WTC11 (cell line): ENCODE measurements at regions not wholly inside any gene's neighbourhood (a gene's known extent, or its start where the extent isn't known, plus 50 kb on each side); places are given as distances from the start of the nearest gene placed in this dataset.

ENCODE experiments used
- ATAC-seq: fragments of 200-7000 bp; cut with Tn5 transposase; 2 replicates; pipeline ENCODE4 v1.10.0; 2021; ENCODE audit warnings: mild to moderate bottlenecking, moderate library complexity
- CTCF ChIA-PET: fragments of 300-600 bp; sonication (Branson Sonifier 250); formaldehyde crosslinking; loops from one replicate; lab custom pipeline; 2021; ENCODE audit warnings: antibody characterized with exemption; lab: Charles Lee
- POLR2A ChIA-PET: fragments of 350-600 bp; sonication (Branson Sonifier 250); formaldehyde crosslinking; loops from one replicate; lab custom pipeline; 2021; ENCODE audit warnings: antibody characterized with exemption; lab: Charles Lee
- DNase-seq: peaks from one replicate; pipeline ENCODE4 v3.0.0; 2021; ENCODE audit warnings: low spot score
- H3K27ac Mint-ChIP-seq: 2 replicates; pipeline ENCODE4 v1.8.0; 2021; ENCODE audit warnings: mixed read lengths
- H3K27me3 Mint-ChIP-seq: 2 replicates; pipeline ENCODE4 v1.8.0; 2021; ENCODE audit warnings: low read depth, mild to moderate bottlenecking, moderate library complexity, mixed read lengths
- H3K36me3 Mint-ChIP-seq: 2 replicates; pipeline ENCODE4 v1.8.0; 2021; ENCODE audit warnings: mixed read lengths
- H3K4me1 Mint-ChIP-seq: 2 replicates; pipeline ENCODE4 v1.8.0; 2022; ENCODE audit warnings: mixed read lengths
- H3K4me3 Mint-ChIP-seq: 2 replicates; pipeline ENCODE4 v1.8.0; 2021; ENCODE audit warnings: mild to moderate bottlenecking, moderate library complexity, mixed read lengths
- H3K9me3 Mint-ChIP-seq: 2 replicates; pipeline ENCODE4 v1.8.0; 2021; ENCODE audit warnings: mixed read lengths
- ATF1 ChIP-seq: sonication (generic); formaldehyde crosslinking; IDR thresholded peaks from 2 replicates; pipeline ENCODE4 v1.8.1; 2023; ENCODE audit warnings: mild to moderate bottlenecking, moderate library complexity, missing genetic modification reagents
- CBFB ChIP-seq: sonication (generic); formaldehyde crosslinking; IDR thresholded peaks from 2 replicates; pipeline ENCODE4 v1.8.1; 2022; ENCODE audit warnings: mild to moderate bottlenecking, low read depth, missing genetic modification reagents
- EMX1 ChIP-seq: fragments of 250-450 bp; sonication (Bioruptor Pico); IDR thresholded peaks from 2 replicates; pipeline ENCODE4 v1.8.0; 2021; ENCODE audit warnings: mild to moderate bottlenecking
- ESRRA ChIP-seq: sonication (generic); formaldehyde crosslinking; IDR thresholded peaks from 2 replicates; pipeline ENCODE4 v1.8.1; 2022; ENCODE audit warnings: mild to moderate bottlenecking, missing genetic modification reagents, borderline replicate concordance
- GABPB1 ChIP-seq: sonication (generic); formaldehyde crosslinking; IDR thresholded peaks from 2 replicates; pipeline ENCODE4 v1.8.1; 2023; ENCODE audit warnings: mild to moderate bottlenecking, missing genetic modification reagents
- HMGA2 ChIP-seq: fragments of 250-450 bp; sonication (Bioruptor Pico); IDR thresholded peaks from 2 replicates; pipeline ENCODE4 v1.4.0; 2021; ENCODE audit warnings: mild to moderate bottlenecking, moderate library complexity
- JUN ChIP-seq: sonication (generic); formaldehyde crosslinking; IDR thresholded peaks from 2 replicates; pipeline ENCODE4 v1.8.0; 2023; ENCODE audit warnings: mild to moderate bottlenecking, missing genetic modification reagents
- KAT7 ChIP-seq: sonication (generic); formaldehyde crosslinking; IDR thresholded peaks from 2 replicates; pipeline ENCODE4 v1.8.1; 2023; ENCODE audit warnings: missing genetic modification reagents, mild to moderate bottlenecking, borderline replicate concordance
- MYBL2 ChIP-seq: sonication (generic); formaldehyde crosslinking; IDR thresholded peaks from 2 replicates; pipeline ENCODE4 v1.8.1; 2023; ENCODE audit warnings: mild to moderate bottlenecking, moderate library complexity, missing genetic modification reagents
- NFATC4 ChIP-seq: fragments of 250-450 bp; sonication (Bioruptor Pico); IDR thresholded peaks from 2 replicates; pipeline ENCODE4 v1.9.0; 2021; ENCODE audit warnings: mild to moderate bottlenecking
- NR2C2 ChIP-seq: sonication (generic); formaldehyde crosslinking; IDR thresholded peaks from 2 replicates; pipeline ENCODE4 v1.8.0; 2022; ENCODE audit warnings: mild to moderate bottlenecking, missing genetic modification reagents
- TCF7 ChIP-seq: sonication (generic); formaldehyde crosslinking; IDR thresholded peaks from 2 replicates; pipeline ENCODE4 v1.8.0; 2022; ENCODE audit warnings: mild to moderate bottlenecking, low read depth, missing genetic modification reagents, moderate library complexity
- TEAD1 ChIP-seq: sonication (generic); formaldehyde crosslinking; IDR thresholded peaks from 2 replicates; pipeline ENCODE4 v1.8.0; 2022; ENCODE audit warnings: mild to moderate bottlenecking, missing genetic modification reagents
- TP53 ChIP-seq: sonication (generic); formaldehyde crosslinking; IDR thresholded peaks from 2 replicates; pipeline ENCODE4 v1.8.1; 2023; ENCODE audit warnings: mild to moderate bottlenecking, missing genetic modification reagents
- ZNF532 ChIP-seq: fragments of 250-450 bp; sonication (Bioruptor Pico); IDR thresholded peaks from 2 replicates; pipeline ENCODE4 v1.9.0; 2021; ENCODE audit warnings: mild to moderate bottlenecking, borderline replicate concordance
- TF ChIP-seq, protein P1 (sequence below): sonication (generic); formaldehyde crosslinking; conservative IDR thresholded peaks from 2 replicates; pipeline ENCODE4 v1.8.1; 2022; ENCODE audit warnings: mild to moderate bottlenecking, missing genetic modification reagents
- TF ChIP-seq, protein P2 (sequence below): sonication (generic); formaldehyde crosslinking; IDR thresholded peaks from 2 replicates; pipeline ENCODE4 v1.8.1; 2023; ENCODE audit warnings: mild to moderate bottlenecking, missing genetic modification reagents, moderate library complexity
- TF ChIP-seq, protein P3 (sequence below): sonication (generic); formaldehyde crosslinking; IDR thresholded peaks from 2 replicates; pipeline ENCODE4 v1.8.1; 2022; ENCODE audit warnings: mild to moderate bottlenecking, missing genetic modification reagents, moderate library complexity, borderline replicate concordance
- TF ChIP-seq, protein P4 (sequence below): fragments of 250-450 bp; sonication (Bioruptor Pico); IDR thresholded peaks from 2 replicates; pipeline ENCODE4 v1.8.0; 2021; ENCODE audit warnings: mild to moderate bottlenecking

GRCh38 chr12:67459578-67459977, 189.0 kb upstream of the DYRK2 start:
- Mint-ChIP-seq H3K36me3 (no peaks in the 10 kb centered on the region), H3K27me3 (no peaks in the 10 kb centered on the region; the same call in 1 of the 2 replicates), H3K9me3 (no peaks in the 10 kb centered on the region), H3K4me1 (peaks cover 9% of the 10 kb centered on the region; the same call in 1 of the 2 replicates), H3K27ac (no peak overlapping the region), H3K4me3 (no peak overlapping the region)
- ChIA-PET POLR2A (no interaction called here), CTCF (no interaction called here)
- DNase-seq = no peak
- no peak for TF ChIP-seq TCF7
- no peak for TF ChIP-seq KAT7 (CRISPR knock-in tag)
- no peak for TF ChIP-seq MYBL2
- TF ChIP-seq NFATC4 (CRISPR knock-in tag) = no peak
- no peak for TF ChIP-seq CBFB (CRISPR knock-in tag)
- no peak for TF ChIP-seq ESRRA (CRISPR knock-in tag)
- TF ChIP-seq, protein P1, sequence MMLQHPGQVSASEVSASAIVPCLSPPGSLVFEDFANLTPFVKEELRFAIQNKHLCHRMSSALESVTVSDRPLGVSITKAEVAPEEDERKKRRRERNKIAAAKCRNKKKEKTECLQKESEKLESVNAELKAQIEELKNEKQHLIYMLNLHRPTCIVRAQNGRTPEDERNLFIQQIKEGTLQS (CRISPR knock-in tag) = no peak
- no peak for TF ChIP-seq HMGA2 (CRISPR knock-in tag)
- TF ChIP-seq TP53 (CRISPR knock-in tag) = no peak
- TF ChIP-seq, protein P2, sequence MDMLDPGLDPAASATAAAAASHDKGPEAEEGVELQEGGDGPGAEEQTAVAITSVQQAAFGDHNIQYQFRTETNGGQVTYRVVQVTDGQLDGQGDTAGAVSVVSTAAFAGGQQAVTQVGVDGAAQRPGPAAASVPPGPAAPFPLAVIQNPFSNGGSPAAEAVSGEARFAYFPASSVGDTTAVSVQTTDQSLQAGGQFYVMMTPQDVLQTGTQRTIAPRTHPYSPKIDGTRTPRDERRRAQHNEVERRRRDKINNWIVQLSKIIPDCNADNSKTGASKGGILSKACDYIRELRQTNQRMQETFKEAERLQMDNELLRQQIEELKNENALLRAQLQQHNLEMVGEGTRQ (CRISPR knock-in tag) = no peak
- no peak for TF ChIP-seq TEAD1 (CRISPR knock-in tag)
- no peak for TF ChIP-seq GABPB1 (CRISPR knock-in tag)
- no peak for TF ChIP-seq ZNF532 (CRISPR knock-in tag)
- TF ChIP-seq JUN (CRISPR knock-in tag) = no peak
- no peak for TF ChIP-seq ATF1 (CRISPR knock-in tag)
- TF ChIP-seq, protein P3, sequence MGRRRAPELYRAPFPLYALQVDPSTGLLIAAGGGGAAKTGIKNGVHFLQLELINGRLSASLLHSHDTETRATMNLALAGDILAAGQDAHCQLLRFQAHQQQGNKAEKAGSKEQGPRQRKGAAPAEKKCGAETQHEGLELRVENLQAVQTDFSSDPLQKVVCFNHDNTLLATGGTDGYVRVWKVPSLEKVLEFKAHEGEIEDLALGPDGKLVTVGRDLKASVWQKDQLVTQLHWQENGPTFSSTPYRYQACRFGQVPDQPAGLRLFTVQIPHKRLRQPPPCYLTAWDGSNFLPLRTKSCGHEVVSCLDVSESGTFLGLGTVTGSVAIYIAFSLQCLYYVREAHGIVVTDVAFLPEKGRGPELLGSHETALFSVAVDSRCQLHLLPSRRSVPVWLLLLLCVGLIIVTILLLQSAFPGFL (CRISPR knock-in tag) = no peak
- TF ChIP-seq, protein P4, sequence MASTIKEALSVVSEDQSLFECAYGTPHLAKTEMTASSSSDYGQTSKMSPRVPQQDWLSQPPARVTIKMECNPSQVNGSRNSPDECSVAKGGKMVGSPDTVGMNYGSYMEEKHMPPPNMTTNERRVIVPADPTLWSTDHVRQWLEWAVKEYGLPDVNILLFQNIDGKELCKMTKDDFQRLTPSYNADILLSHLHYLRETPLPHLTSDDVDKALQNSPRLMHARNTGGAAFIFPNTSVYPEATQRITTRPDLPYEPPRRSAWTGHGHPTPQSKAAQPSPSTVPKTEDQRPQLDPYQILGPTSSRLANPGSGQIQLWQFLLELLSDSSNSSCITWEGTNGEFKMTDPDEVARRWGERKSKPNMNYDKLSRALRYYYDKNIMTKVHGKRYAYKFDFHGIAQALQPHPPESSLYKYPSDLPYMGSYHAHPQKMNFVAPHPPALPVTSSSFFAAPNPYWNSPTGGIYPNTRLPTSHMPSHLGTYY (CRISPR knock-in tag) = no peak
- no peak for ATAC-seq

DNA sequence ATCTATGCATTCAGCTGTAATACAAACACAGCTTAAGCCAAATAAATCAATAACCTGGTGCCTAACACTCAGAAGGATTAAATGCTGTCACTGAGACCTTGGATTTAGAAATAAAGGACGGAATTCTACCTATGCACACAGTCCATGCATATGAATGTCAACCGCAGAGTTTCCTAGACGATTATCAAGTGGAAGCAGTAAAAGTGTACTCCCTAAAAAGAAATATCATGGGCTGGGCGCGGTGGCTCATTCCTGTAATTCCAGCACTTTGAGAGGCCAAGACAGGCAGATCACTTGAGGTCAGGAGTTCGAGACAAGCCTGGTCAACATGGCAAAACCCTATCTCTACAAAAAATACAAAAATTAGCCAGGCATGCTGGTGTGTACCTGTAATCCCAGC, 188.2 kb upstream of the DYRK2 start:
- H3K9me3 Mint-ChIP-seq = no peaks in the 10 kb centered on the region
- DNase-seq (no peak), ATAC-seq (no peak)
- H3K4me3 Mint-ChIP-seq = no peak overlapping the region
- H3K36me3 Mint-ChIP-seq = no peaks in the 10 kb centered on the region
- H3K4me1 Mint-ChIP-seq = peaks cover 9% of the 10 kb centered on the region; the same call in 1 of the 2 replicates
- TF ChIP-seq TEAD1 (CRISPR knock-in tag) = no peak
- no peak for TF ChIP-seq EMX1 (CRISPR knock-in tag)
- TF ChIP-seq NR2C2 (CRISPR knock-in tag) = no peak
- ChIA-PET CTCF (no interaction called here), POLR2A (no interaction called here)
- no peaks in the 10 kb centered on the region; the same call in 1 of the 2 replicates for H3K27me3 Mint-ChIP-seq
- H3K27ac Mint-ChIP-seq = no peak overlapping the region
